Gastroesophageal sphincter (tissue), 4 donors: ENCODE measurements at regions not wholly inside any gene's neighbourhood (a gene's known extent, or its start where the extent isn't known, plus 50 kb on each side); places are given as distances from the start of the nearest gene placed in this dataset.
"Not testable (repeated sequence)": the region's sequence is repeated elsewhere in the genome, so short reads cannot be mapped to it uniquely, and the experiment has no call there.

ENCODE experiments used
- ATAC-seq: fragments of 150-250 bp; one replicate; pipeline ENCODE4 v1.9.1; 2016; ENCODE audit warnings: mild to moderate bottlenecking, moderate library complexity
- H3K27ac ChIP-seq, 4 donors: fragments of 200-600 bp; sonication (generic) in 3 of 4; 1 replicate in 3 of 4; 2 replicates in 1 of 4; pipeline ENCODE4 v1.5.1; 2016 to 2019
- H3K27me3 ChIP-seq: fragments of 200-600 bp; sonication (generic); one replicate; pipeline ENCODE4 v1.5.1; 2019
- H3K36me3 ChIP-seq, 2 donors: fragments of 200-600 bp; sonication (generic); one replicate each; pipeline ENCODE4 v1.5.1; 2019; ENCODE audit warnings: control low read depth in 1 of 2
- H3K4me1 ChIP-seq, 3 donors: fragments of 200-600 bp; sonication (generic); 1 replicate in 2 of 3; 2 replicates in 1 of 3; pipeline ENCODE4 v1.5.1; 2016 to 2019; ENCODE audit warnings: control low read depth in 2 of 3
- H3K4me3 ChIP-seq, 2 donors: fragments of 200-600 bp; sonication (generic); one replicate each; pipeline ENCODE4 v1.5.1; 2019; ENCODE audit warnings: mild to moderate bottlenecking in 1 of 2, moderate library complexity in 1 of 2
- H3K9me3 ChIP-seq, 3 donors: fragments of 200-600 bp; sonication (generic); one replicate each; pipeline ENCODE4 v1.5.1; 2017 to 2019; ENCODE audit warnings: control low read depth in 2 of 3
- CTCF ChIP-seq, 4 experiments: fragments of 200-600 bp in 2 of 4; fragments of 450-650 bp in 2 of 4; sonication (generic) in 1 of 4; IDR thresholded peaks; one replicate each; pipeline ENCODE4 v1.5.1; 2017 to 2019; ENCODE audit warnings: antibody characterized with exemption in 4 of 4, mild to moderate bottlenecking in 2 of 4, moderate library complexity in 2 of 4
- EP300 ChIP-seq: sonication (generic); formaldehyde crosslinking; IDR thresholded peaks from one replicate; pipeline ENCODE4 v1.6.1; 2017; ENCODE audit warnings: antibody characterized with exemption, mild to moderate bottlenecking
- POLR2A ChIP-seq, 2 donors: fragments of 450-650 bp; IDR thresholded peaks; one replicate each; pipeline ENCODE4 v1.6.1; 2017; ENCODE audit warnings: antibody characterized with exemption in 2 of 2, mild to moderate bottlenecking in 2 of 2, moderate library complexity in 1 of 2
- POLR2AphosphoS5 ChIP-seq: sonication (generic); formaldehyde crosslinking; IDR thresholded peaks from one replicate; pipeline ENCODE4 v1.6.1; 2017; ENCODE audit warnings: antibody characterized with exemption
- WGBS, 2 donors: methylation state at CpG; one replicate each; pipeline ENCODE4 v1.1.5; 2018; ENCODE audit warnings: low coverage in 1 of 2; 5-methylcytosine and 5-hydroxymethylcytosine counted together

GRCh38 chr3:151675858-151676615 is 57.7 kb upstream of the AADACL2 start:
- TF ChIP-seq CTCF (IDR thresholded peaks at IDR 0.05): no peak
- no peak for TF ChIP-seq EP300
- no peak for TF ChIP-seq POLR2AphosphoS5
- TF ChIP-seq POLR2A (IDR thresholded peaks at IDR 0.05): no peak
- no peak for ATAC-seq
- Histone ChIP-seq H3K4me3 (no peak overlapping the region), H3K9me3 (peaks cover 0 to 10% (median 0%) of the 10 kb centered on the region in 3 donors), H3K36me3 (no peaks in the 10 kb centered on the region), H3K27me3 (no peaks in the 10 kb centered on the region), H3K27ac (no peak overlapping the region), H3K4me1 (no peaks in the 10 kb centered on the region)
- WGBS, 2 donors: 88 to 90% methylated on average over 7 to 8 of the region's 8 CpGs

- no peak for ATAC-seq
- Histone ChIP-seq H3K27me3 (no peaks in the 10 kb centered on the region), H3K27ac (no peak overlapping the region), H3K4me3 (no peak overlapping the region), H3K9me3 (peaks cover 0 to 29% (median 0%) of the 10 kb centered on the region in 3 donors), H3K4me1 (no peaks in the 10 kb centered on the region), H3K36me3 (no peaks in the 10 kb centered on the region)
- TF ChIP-seq CTCF (IDR thresholded peaks at IDR 0.05): no peak
- TF ChIP-seq EP300: no peak
- 50 to 67% methylated on average over 1 of the region's 1 CpG for WGBS, 2 donors
These were observed 59.8 kb upstream of the AADACL2 start for GRCh38 chr3:151673974-151674373.

DNA sequence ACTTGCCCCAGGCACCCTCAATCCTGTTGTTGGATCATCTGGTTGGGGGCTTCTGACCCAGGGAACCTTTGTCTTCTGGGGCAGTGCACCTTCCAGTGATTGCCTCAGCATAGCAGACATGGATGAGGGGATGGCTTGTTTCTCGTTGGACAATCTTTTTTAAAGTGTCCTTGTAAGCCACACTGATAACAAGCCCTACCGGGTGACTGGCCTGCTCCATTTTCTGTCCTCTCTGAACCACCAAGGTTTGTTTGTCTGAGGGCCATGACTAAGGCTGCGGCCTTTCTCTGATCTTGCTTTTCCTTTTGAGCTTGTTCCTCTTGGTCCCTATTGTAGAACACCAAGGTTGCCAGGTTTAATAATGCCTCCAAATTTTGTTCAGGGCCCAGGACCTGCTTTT is 66.0 kb upstream of the AADACL2 start:
- not testable (repeated sequence) for H3K36me3 ChIP-seq, H3K27ac ChIP-seq, H3K4me1 ChIP-seq, ATAC-seq, H3K4me3 ChIP-seq, H3K27me3 ChIP-seq
- 100% methylated on average over 2 of the region's 3 CpGs; no CpG with 5 or more reads in 1 of the 2 donors for WGBS, 2 donors
- H3K9me3 ChIP-seq: peaks cover 0 to 25% (median 0%) of the 10 kb centered on the region in 3 donors

- 59 to 63% methylated on average over 3 to 4 of the region's 4 CpGs for WGBS, 2 donors
- H3K4me1 ChIP-seq: no peaks in the 10 kb centered on the region
These were observed 72.8 kb upstream of the AADACL2 start for GRCh38 chr3:151660885-151661284.

DNA sequence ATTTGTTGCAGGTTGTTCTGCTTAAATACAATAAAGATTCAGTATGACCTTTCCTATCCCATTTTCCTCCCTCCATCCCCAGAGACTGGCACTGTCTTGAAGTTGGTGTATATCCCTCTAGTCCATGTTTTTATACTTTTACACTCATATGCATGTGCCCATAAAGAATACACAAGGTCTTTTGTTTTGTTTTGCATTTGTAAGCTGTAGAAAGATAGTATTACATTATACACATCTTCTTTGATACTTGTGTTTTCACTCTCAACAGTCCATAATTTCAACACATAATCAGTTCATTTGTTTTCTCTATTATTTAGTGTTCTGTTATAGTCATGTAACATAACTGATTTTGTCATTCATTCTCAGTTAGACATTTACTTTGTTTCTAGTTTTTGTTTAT is 88.7 kb upstream of the AADACL2 start:
- H3K27ac ChIP-seq: no peak overlapping the region
- no peak for ATAC-seq
- H3K4me1 ChIP-seq: no peaks in the 10 kb centered on the region
- no peaks in the 10 kb centered on the region for H3K36me3 ChIP-seq
- TF ChIP-seq POLR2A (IDR thresholded peaks at IDR 0.05): no peak
- no peak for TF ChIP-seq EP300
- no peak for TF ChIP-seq CTCF (IDR thresholded peaks at IDR 0.05)
- no peak for TF ChIP-seq POLR2AphosphoS5
- no peaks in the 10 kb centered on the region for H3K27me3 ChIP-seq
- H3K9me3 ChIP-seq: no peaks in the 10 kb centered on the region
- H3K4me3 ChIP-seq: no peak overlapping the region

More at GRCh38 chr3:151660885-151661284, 72.8 kb upstream of the AADACL2 start:
- H3K36me3 ChIP-seq: no peaks in the 10 kb centered on the region
- ATAC-seq: no peak
- no peaks in the 10 kb centered on the region for H3K9me3 ChIP-seq
- H3K27me3 ChIP-seq: no peaks in the 10 kb centered on the region
- H3K27ac ChIP-seq: no peak overlapping the region
- H3K4me3 ChIP-seq: no peak overlapping the region
- TF ChIP-seq CTCF (IDR thresholded peaks at IDR 0.05) (peak in 2 of 4 experiments; percentile 17 to 30), POLR2AphosphoS5 (no peak)
